GM12864 (cell line): ENCODE measurements at regions not wholly inside any gene's neighbourhood (a gene's known extent, or its start where the extent isn't known, plus 50 kb on each side); places are given as distances from the start of the nearest gene placed in this dataset.
"Not testable (repeated sequence)": the region's sequence is repeated elsewhere in the genome, so short reads cannot be mapped to it uniquely, and the experiment has no call there.

Source experiments
- DNase-seq: peaks from one replicate; pipeline ENCODE4 v3.0.0-alpha.2; 2011; ENCODE audit warnings: low read depth
- H3K4me3 ChIP-seq: 2 replicates; pipeline ENCODE4 v1.5.1; 2011; ENCODE audit warnings: mild to moderate bottlenecking, low read depth, low read length, control low read depth
- TF ChIP-seq, protein P1 (sequence below): IDR thresholded peaks from 2 replicates; pipeline ENCODE4 v1.5.1; 2011; ENCODE audit warnings: low read depth, mild to moderate bottlenecking, moderate library complexity, low read length, control low read depth, inconsistent platforms; ENCODE audit errors: missing control alignments

DNA sequence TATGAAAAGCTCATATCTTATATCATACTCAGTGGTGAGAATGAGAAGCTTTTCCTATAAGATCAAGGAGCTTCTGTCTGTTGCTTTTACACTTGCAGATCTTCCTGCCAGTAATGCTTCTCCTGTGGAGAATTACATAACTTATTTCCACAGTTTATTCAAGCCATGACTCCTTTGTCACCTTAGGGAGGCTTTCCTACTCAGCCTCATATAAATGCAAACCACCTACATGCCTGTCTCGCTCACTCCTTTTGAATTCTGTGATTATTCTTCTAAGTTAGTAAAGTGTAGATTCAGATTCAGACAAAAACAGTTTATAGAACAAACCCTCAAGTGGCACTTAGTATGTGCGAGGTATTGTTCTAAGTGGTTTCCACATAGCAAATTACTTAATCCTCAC lies 716.1 kb upstream of the ANO3 start:
- DNase-seq, result no peak
- TF ChIP-seq, protein P1, sequence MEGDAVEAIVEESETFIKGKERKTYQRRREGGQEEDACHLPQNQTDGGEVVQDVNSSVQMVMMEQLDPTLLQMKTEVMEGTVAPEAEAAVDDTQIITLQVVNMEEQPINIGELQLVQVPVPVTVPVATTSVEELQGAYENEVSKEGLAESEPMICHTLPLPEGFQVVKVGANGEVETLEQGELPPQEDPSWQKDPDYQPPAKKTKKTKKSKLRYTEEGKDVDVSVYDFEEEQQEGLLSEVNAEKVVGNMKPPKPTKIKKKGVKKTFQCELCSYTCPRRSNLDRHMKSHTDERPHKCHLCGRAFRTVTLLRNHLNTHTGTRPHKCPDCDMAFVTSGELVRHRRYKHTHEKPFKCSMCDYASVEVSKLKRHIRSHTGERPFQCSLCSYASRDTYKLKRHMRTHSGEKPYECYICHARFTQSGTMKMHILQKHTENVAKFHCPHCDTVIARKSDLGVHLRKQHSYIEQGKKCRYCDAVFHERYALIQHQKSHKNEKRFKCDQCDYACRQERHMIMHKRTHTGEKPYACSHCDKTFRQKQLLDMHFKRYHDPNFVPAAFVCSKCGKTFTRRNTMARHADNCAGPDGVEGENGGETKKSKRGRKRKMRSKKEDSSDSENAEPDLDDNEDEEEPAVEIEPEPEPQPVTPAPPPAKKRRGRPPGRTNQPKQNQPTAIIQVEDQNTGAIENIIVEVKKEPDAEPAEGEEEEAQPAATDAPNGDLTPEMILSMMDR, result no peak
- no peak overlapping the region for H3K4me3 ChIP-seq

DNA sequence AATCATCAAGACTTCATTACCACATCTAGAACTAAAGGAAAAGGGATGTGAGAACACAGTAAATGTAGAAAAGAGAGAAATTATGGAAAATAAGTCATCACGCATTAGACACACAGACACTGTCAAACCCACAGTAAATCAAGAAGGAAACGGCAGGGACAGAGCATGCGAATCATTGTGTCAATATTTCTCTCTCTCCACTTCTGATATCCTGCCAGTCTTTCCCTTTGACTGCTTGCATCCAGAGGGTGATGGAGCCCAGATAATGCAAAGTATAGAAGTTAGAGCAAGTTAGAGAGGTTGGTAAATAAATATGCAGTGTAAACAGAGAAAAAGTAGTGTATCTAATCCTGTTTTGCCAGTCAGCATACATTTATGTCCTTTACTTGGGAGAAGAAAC lies 706.8 kb upstream of the ANO3 start:
- TF ChIP-seq, protein P1, result no peak
- no peak overlapping the region for H3K4me3 ChIP-seq
- no peak for DNase-seq

DNA sequence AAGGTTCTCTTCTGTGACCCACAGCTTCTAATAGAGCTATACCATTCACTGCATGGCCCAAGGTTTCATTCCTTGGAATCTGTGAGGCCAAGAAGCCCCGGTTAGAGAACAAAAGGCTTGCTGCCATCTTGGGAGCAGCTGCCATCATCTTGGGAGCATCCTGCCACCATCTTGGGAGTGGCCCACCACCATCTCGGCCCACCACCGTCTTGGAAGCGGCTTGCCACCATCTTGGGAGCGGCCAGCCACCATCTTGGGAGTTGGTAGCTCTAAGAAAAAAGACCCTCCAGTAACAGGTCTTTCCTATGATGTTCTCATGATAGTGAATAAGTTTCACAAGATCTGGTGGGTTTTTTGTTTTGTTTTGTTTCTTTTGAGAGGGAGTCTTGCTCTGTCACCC lies 703.9 kb upstream of the ANO3 start:
- TF ChIP-seq, protein P1, result no peak
- H3K4me3 ChIP-seq, result no peak overlapping the region
- no peak for DNase-seq

DNA sequence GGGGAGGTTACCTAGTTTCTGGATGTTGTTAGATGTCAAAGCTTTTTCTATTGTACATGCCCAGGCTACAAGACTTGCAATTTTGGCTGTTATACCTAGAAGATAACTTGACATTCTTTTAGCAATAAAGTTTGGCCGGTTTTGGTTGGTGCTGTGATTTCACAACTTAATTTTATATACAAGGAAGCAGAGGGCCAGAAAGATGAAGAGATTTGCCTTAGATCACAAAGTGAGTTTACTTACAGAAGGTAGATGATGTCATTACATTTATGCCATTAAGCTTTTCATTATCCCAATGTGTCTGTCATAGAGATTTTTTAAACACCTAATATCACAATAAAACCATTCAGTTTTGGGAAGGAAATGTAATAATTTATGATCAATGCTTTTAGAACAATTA lies 698.7 kb upstream of the ANO3 start:
- TF ChIP-seq, protein P1, result no peak
- H3K4me3 ChIP-seq, result no peak overlapping the region
- no peak for DNase-seq

DNA sequence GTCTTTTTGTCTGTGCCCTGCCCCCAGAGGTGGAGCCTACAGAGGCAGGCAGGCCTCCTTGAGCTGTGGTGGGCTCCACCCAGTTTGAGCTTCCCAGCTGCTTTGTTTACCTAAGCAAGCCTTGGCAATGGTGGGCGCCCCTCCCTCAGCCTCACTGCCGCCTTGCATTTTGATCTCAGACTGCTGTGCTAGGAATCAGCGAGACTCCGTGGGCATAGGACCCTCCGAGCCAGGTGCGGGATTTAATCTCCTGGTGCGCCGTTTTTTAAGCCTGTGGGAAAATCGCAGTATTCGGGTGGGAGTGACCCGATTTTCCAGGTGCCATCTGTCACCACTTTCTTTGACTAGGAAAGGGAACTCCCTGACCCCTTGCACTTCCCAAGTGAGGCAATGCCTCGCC lies 682.7 kb upstream of the ANO3 start:
- DNase-seq, H3K4me3 ChIP-seq: not testable (repeated sequence)

DNA sequence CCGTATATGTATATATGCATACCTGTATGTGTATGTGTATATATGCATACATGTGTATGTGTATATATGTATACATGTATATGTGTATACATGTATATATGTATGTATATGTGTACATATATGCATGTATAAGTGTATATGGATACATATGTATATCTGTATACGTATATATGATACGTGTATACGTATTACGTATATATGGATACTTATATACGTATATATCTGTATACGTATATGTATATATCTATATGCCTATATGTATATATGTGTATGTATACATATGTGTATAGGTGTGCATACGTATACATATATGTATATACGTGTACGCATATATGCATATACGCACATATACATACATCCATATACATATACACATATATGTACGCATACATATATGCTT lies 681.6 kb upstream of the ANO3 start:
- DNase-seq, result no peak
- no peak overlapping the region for H3K4me3 ChIP-seq
- TF ChIP-seq, protein P1, result no peak

DNA sequence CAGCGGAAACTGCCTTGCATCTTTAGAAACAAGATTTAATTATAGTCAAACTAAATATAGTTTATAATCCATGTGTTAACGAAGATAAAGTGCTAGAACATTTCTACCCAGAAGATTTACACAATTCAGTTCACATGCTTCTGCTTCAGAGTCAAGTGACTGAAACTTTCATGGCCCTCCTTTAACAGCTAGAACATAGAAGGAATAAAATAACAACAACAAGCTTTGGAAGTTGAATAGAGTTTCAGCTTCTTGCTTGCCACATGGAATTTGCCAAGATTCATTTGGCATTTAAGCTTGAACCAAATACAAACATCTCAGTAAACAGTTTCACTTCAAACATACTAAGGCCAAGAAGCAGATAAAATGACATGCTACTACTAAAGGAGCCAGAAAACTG lies 676.3 kb upstream of the ANO3 start:
- DNase-seq, result no peak
- no peak overlapping the region for H3K4me3 ChIP-seq
- TF ChIP-seq, protein P1, result no peak

DNA sequence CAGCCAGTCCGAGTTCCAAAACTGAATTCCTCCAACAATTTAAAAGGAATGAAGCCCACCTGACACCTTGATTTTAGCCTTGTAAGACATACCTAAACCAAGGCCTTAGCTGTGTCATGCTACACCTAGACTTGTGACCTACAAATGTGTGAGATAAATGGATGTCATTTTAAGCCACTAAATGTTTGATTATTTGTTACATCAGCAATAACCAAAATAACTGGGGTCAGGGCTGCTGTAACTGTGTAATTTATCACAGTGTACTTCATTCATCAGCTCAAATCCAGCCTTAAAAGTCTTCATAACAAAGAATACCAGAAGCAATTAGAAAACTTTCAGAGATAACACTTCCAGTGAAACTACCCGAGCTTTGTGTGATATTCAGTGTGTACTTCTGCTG lies 673.0 kb upstream of the ANO3 start:
- TF ChIP-seq, protein P1, result no peak
- H3K4me3 ChIP-seq, result no peak overlapping the region
- no peak for DNase-seq
